Fibroblast of the aortic adventitia (primary cell): ENCODE measurements at regions not wholly inside any gene's neighbourhood (a gene's known extent, or its start where the extent isn't known, plus 50 kb on each side); places are given as distances from the start of the nearest gene placed in this dataset.

Experiments used
- DNase-seq: peaks from one replicate; pipeline ENCODE4 v3.0.0-alpha.2; 2010; ENCODE audit warnings: low read depth
- H3K4me3 ChIP-seq: 2 replicates; pipeline ENCODE4 v1.5.1; 2011; ENCODE audit warnings: low read depth, mild to moderate bottlenecking, control low read depth, low read length, moderate library complexity
- CTCF ChIP-seq: IDR thresholded peaks from 2 replicates; pipeline ENCODE4 v1.5.1; 2011; ENCODE audit warnings: mild to moderate bottlenecking, low read length, control low read depth, inconsistent platforms; ENCODE audit not compliant: insufficient read depth

GRCh38 chr3:134302674-134303073 is 52.0 kb upstream of the RYK start:
- DNase-seq: no peak
- TF ChIP-seq CTCF: no peak
- H3K4me3 ChIP-seq: no peak overlapping the region

- peak; percentile 17 for TF ChIP-seq CTCF
- no peak for DNase-seq
- no peak overlapping the region for H3K4me3 ChIP-seq
These were observed 49.9 kb upstream of the RYK start for GRCh38 chr3:134300520-134300919.
